ENCODE measurements at regions not wholly inside any gene's neighbourhood (a gene's known extent, or its start where the extent isn't known, plus 50 kb on each side); places are given as distances from the start of the nearest gene placed in this dataset.

DNA sequence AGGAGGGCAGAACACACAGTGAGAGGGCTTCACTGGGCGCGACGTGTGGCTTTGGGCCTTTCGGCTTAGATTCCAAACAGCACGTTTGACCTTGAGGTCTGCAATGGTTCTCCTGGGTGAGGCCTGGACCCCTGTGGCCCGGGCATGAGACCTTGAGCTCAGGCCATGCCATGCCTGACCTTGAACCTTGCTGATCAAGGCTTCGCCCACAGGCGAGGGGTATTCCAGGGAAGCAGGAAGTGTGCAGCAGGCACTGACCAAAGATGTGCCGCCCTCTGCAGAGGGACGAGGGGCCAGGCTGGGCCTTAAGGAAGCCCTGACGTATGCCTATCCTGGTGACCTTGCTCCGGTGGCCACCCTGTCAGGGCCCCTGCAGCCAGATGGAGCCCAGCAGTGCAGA is 178.3 kb upstream of the HDAC4 start:
- no peak for DNase-seq (ENCODE audit: extremely low read depth, low read depth)
- no peak for TF ChIP-seq CTCF (IDR thresholded peaks at IDR 0.05; ENCODE audit: low read depth, low read length)

DNA sequence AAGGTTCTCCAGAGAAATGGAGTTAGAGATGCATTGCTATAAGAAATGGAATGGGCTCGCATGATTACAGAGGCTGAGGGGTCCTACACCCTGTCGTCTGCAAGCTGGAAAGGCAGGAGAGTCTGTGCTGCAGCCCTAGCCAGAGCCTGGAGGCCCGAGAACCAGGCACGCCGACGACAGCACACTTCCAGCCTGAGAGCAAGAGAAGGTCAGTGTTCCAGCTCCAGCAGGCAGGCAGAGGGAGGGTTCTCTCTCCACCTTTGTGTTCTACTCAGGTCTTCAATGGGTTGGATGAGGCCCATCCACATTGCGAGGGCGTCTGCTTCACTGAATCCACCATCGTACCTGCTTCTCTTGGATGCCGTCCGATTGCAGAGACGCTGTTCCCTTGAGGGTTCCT is 177.6 kb upstream of the HDAC4 start:
- TF ChIP-seq CTCF (IDR thresholded peaks at IDR 0.05; ENCODE audit: low read depth, low read length), result no peak
- no peak for DNase-seq (ENCODE audit: extremely low read depth, low read depth)

DNA sequence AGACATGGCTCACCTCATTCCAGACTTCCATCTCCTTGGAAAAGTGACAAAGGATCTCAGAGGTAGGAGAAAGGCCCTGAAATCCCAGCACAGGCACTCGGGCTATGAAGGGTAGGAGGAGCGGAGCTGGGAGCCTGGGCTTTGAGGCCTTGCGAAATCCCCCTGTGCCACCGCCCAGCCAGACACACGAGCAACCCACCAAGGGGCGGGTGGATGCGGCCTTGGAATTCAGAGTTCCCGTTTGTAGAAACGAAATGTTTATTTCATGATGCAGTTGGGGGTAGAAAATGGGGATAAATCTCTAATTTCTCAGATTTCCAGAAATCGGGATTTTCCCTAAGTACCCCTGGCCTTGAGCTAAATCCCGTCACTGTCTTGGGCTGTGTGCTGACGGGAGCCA is 177.1 kb upstream of the HDAC4 start:
- no peak for TF ChIP-seq CTCF (IDR thresholded peaks at IDR 0.05; ENCODE audit: low read depth, low read length)
- no peak for DNase-seq (ENCODE audit: extremely low read depth, low read depth)

DNA sequence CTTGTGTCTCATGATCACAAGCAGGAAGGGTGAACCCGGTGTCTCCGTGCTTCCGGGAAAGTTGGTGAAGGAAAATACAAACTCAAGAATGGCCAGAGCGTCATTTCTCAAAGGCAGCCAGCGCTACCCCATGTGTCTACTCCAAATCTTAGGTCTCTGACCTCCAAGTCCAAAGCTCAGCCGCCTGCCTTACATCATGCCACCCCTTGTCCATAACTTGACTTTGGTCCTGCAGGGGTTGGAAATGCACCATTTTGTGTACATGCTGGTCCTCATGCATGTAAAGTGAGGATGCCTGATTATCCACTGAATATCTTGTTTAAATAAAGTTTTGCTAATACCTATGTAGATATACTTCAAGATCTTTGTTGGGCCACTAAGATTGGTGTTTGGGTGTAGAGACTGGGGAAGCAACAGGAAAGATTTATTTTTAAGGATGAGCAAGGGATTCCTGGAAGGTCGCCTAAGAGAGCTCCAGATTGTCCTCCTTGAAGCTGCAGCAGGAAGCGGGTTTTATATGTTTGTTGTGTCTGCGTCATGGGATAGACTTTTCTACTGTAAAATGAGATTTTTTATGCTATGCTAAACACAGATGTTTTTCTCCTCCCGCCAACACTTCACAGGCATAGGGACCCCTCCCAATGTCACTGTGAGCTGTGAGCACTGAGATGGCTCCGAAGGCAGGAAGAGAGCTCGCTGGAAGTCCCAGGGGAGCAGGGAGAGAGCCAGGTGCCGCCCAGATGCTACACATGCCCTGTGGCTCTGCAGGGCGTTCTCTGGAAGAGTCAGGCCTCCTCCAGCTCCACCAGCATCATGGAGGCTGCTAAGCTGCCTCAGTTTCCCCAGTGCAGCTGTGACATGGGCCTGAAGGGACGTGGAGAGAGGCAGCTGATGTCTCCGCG is 176.2 kb upstream of the HDAC4 start:
- DNase-seq (ENCODE audit: extremely low read depth, low read depth), result no peak
- no peak for TF ChIP-seq CTCF (IDR thresholded peaks at IDR 0.05; ENCODE audit: low read depth, low read length)

DNA sequence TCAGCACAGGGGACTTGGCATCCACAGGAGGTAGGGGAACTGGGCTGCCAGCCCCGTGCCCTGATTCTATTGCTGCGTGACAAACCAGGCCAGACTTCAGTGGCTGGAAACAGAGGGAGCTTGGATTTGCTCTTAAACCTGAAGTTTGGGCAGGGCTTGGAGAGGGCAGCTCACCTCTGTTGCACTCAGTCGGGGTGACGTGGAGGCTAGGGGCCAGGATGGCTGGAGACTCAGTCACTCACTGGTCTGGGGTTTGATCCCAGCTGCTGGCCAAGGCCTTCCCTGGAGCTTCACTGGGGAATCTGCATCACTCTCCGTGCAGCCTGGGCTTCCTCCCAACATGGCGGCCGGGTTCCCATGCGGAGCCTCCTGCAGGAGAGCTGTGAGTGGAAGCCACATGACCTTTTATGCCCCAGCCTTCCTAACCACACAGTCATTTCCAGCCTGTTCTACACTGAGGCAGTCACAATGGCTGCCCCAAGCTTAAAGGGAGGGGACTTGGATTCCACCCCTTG is 175.2 kb upstream of the HDAC4 start:
- DNase-seq (ENCODE audit: extremely low read depth, low read depth), result no peak
- TF ChIP-seq CTCF (IDR thresholded peaks at IDR 0.05; ENCODE audit: low read depth, low read length), result no peak

GRCh38 chr2:239574434-239575156 is 173.8 kb upstream of the HDAC4 start:
- DNase-seq (ENCODE audit: extremely low read depth, low read depth), result no peak
- TF ChIP-seq CTCF (IDR thresholded peaks at IDR 0.05; ENCODE audit: low read depth, low read length), result no peak

DNA sequence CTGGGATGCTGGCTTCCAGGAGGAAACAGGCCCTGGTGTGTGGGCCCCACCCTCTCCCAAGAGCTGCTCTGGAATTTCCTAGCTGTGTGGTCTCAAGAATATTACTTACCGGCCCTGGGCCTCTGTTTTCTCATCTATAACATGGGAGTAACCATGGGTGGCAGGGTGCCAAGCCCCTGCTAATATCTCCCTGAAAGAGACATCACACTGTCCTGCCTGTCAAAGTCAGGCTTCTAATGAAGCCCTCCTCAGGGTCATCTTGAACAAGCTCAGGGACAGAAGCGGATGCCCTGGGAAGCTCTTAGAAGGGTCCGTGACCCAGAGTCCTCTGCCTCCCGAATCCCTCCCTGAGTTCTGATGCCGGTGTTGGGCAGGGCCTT is 173.2 kb upstream of the HDAC4 start:
- DNase-seq (ENCODE audit: extremely low read depth, low read depth), result no peak
- TF ChIP-seq CTCF (IDR thresholded peaks at IDR 0.05; ENCODE audit: low read depth, low read length), result no peak
